Neuronal stem cell (in vitro differentiated cells): ENCODE measurements at regions not wholly inside any gene's neighbourhood (a gene's known extent, or its start where the extent isn't known, plus 50 kb on each side); places are given as distances from the start of the nearest gene placed in this dataset.
A peak's percentile ranks its signal among the peaks of the same experiment; 100 is the strongest.

Source experiments
- DNase-seq: peaks from one replicate; pipeline ENCODE4 v3.0.0-alpha.2; 2013; ENCODE audit warnings: low spot score
- H2AFZ ChIP-seq: one replicate; pipeline ENCODE4 v1.6.1; 2013; ENCODE audit warnings: mild to moderate bottlenecking, low read length, inconsistent platforms
- H2AK5ac ChIP-seq: 2 replicates; pipeline ENCODE4 v1.6.1; 2013; ENCODE audit warnings: low read depth, mild to moderate bottlenecking, inconsistent platforms, low read length, moderate library complexity, mixed read lengths
- H2BK120ac ChIP-seq: 2 replicates; pipeline ENCODE4 v1.6.1; 2013; ENCODE audit warnings: low read depth, mild to moderate bottlenecking, inconsistent platforms, low read length, moderate library complexity, mixed read lengths
- H2BK12ac ChIP-seq: one replicate; pipeline ENCODE4 v1.6.1; 2013; ENCODE audit warnings: low read length, inconsistent platforms
- H2BK15ac ChIP-seq: 2 replicates; pipeline ENCODE4 v1.6.1; 2013; ENCODE audit warnings: mild to moderate bottlenecking, low read length, inconsistent platforms, mixed read lengths
- H2BK5ac ChIP-seq: one replicate; pipeline ENCODE4 v1.6.1; 2013; ENCODE audit warnings: inconsistent platforms, mild to moderate bottlenecking, low read length, moderate library complexity
- H3K14ac ChIP-seq: one replicate; pipeline ENCODE4 v1.6.1; 2013; ENCODE audit warnings: low read length, inconsistent platforms
- H3K18ac ChIP-seq: 2 replicates; pipeline ENCODE4 v1.6.1; 2013; ENCODE audit warnings: low read length, inconsistent platforms
- H3K23ac ChIP-seq: 2 replicates; pipeline ENCODE4 v1.6.1; 2013; ENCODE audit warnings: low read depth, mild to moderate bottlenecking, mixed read lengths, low read length, inconsistent platforms; ENCODE audit not compliant: poor library complexity
- H3K27ac ChIP-seq: replicated peaks from 3 replicates; pipeline ENCODE4 v1.5.1; 2013; ENCODE audit warnings: low read length, inconsistent platforms
- H3K27me3 ChIP-seq, 3 experiments: 2 replicates each; pipeline ENCODE4 v1.6.1; 2013; ENCODE audit warnings: low read length in 3 of 3, mild to moderate bottlenecking in 2 of 3, inconsistent platforms in 1 of 3, low read depth in 1 of 3, mixed read lengths in 1 of 3, moderate library complexity in 1 of 3; ENCODE audit not compliant: control insufficient read depth in 3 of 3, insufficient read depth in 3 of 3
- H3K36me3 ChIP-seq, 2 donors: replicated peaks in 1 of 2; 2 replicates each; pipeline ENCODE4 v1.6.1; 2013; ENCODE audit warnings: low read length in 2 of 2; ENCODE audit not compliant: control insufficient read depth in 2 of 2, insufficient read depth in 2 of 2
- H3K4ac ChIP-seq: 2 replicates; pipeline ENCODE4 v1.6.1; 2013; ENCODE audit warnings: inconsistent platforms, mild to moderate bottlenecking, low read length, moderate library complexity
- H3K4me1 ChIP-seq, 2 donors: 1 replicate in 1 of 2; 2 replicates in 1 of 2; pipeline ENCODE4 v1.6.1; 2013; ENCODE audit warnings: low read length in 2 of 2, low read depth in 1 of 2; ENCODE audit not compliant: control insufficient read depth in 2 of 2, insufficient read depth in 1 of 2
- H3K4me2 ChIP-seq: one replicate; pipeline ENCODE4 v1.6.1; 2013; ENCODE audit warnings: mild to moderate bottlenecking, low read length, inconsistent platforms; ENCODE audit not compliant: insufficient read depth, poor library complexity, severe bottlenecking
- H3K4me3 ChIP-seq, 2 donors: 2 replicates each; pipeline ENCODE4 v1.5.1; 2013; ENCODE audit warnings: low read length in 2 of 2, mild to moderate bottlenecking in 2 of 2, inconsistent platforms in 1 of 2, moderate library complexity in 1 of 2
- H3K79me1 ChIP-seq: one replicate; pipeline ENCODE4 v1.6.1; 2013; ENCODE audit warnings: low read depth, mild to moderate bottlenecking, inconsistent platforms, low read length, moderate library complexity
- H3K9ac ChIP-seq: one replicate; pipeline ENCODE4 v1.6.1; 2013; ENCODE audit warnings: mild to moderate bottlenecking, low read depth, low read length, inconsistent platforms; ENCODE audit not compliant: poor library complexity
- H3K9me3 ChIP-seq, 2 donors: replicated peaks in 1 of 2; 2 replicates each; pipeline versions ENCODE3 to v1.6.1; 2013; ENCODE audit warnings: low read length in 2 of 2, mild to moderate bottlenecking in 2 of 2, inconsistent platforms in 1 of 2, low read depth in 1 of 2, mixed read lengths in 1 of 2, moderate library complexity in 1 of 2; ENCODE audit not compliant: control insufficient read depth in 2 of 2, insufficient read depth in 1 of 2
- H4K8ac ChIP-seq: one replicate; pipeline ENCODE4 v1.6.1; 2013; ENCODE audit warnings: low read depth, mild to moderate bottlenecking, inconsistent platforms, low read length, moderate library complexity
- H4K91ac ChIP-seq: one replicate; pipeline ENCODE4 v1.6.1; 2013; ENCODE audit warnings: low read length, low read depth, mild to moderate bottlenecking, inconsistent platforms; ENCODE audit not compliant: poor library complexity
- WGBS, 2 donors: extraction: QIAGEN DNeasy Blood & Tissue Kit; methylation state at CpG; one replicate each; pipeline ENCODE4 v1.1.7; 2013; ENCODE audit warnings: missing lambda C conversion rate in 2 of 2, mixed read lengths in 1 of 2; ENCODE audit not compliant: insufficient read length in 2 of 2, insufficient replicate concordance in 1 of 2; ENCODE audit errors: extremely low coverage in 2 of 2; 5-methylcytosine and 5-hydroxymethylcytosine counted together

GRCh38 chr2:10183146-10183675 is 60.7 kb downstream of the RRM2 start:
- H3K4ac ChIP-seq, result no peak overlapping the region
- H3K18ac ChIP-seq, result no peak overlapping the region
- peaks cover 0 to 26% of the 10 kb centered on the region in 2 donors for H3K9me3 ChIP-seq
- no peak overlapping the region for H3K14ac ChIP-seq
- H2BK5ac ChIP-seq, result no peak overlapping the region
- no peak overlapping the region for H3K27ac ChIP-seq
- H4K8ac ChIP-seq, result no peak overlapping the region
- no peak for DNase-seq
- no peak overlapping the region for H2BK12ac ChIP-seq
- H2AFZ ChIP-seq, result no peak overlapping the region
- H3K4me3 ChIP-seq, result no peak overlapping the region
- WGBS, 2 donors, result no CpG with 5 or more reads among the region's 7 CpGs
- H2AK5ac ChIP-seq, result no peak overlapping the region
- H4K91ac ChIP-seq, result no peak overlapping the region
- peaks cover 3 to 10% of the 10 kb centered on the region in 2 donors for H3K4me1 ChIP-seq
- no peak overlapping the region for H2BK15ac ChIP-seq
- no peak overlapping the region for H2BK120ac ChIP-seq
- peaks cover 0 to 25% of the 10 kb centered on the region in 2 donors for H3K36me3 ChIP-seq
- no peak overlapping the region for H3K4me2 ChIP-seq
- no peak overlapping the region for H3K23ac ChIP-seq
- H3K79me1 ChIP-seq, result no peaks in the 10 kb centered on the region
- H3K27me3 ChIP-seq, result no peaks in the 10 kb centered on the region
- peak overlapping the region; percentile 30 for H3K9ac ChIP-seq

- H3K79me1 ChIP-seq, result no peaks in the 10 kb centered on the region
- H3K36me3 ChIP-seq, result peaks cover 3 to 22% of the 10 kb centered on the region in 2 donors
- no peak overlapping the region for H3K9ac ChIP-seq
- peaks cover 0 to 16% of the 10 kb centered on the region in 2 donors for H3K9me3 ChIP-seq
- H3K4me3 ChIP-seq, result no peak overlapping the region
- H3K18ac ChIP-seq, result no peak overlapping the region
- H4K8ac ChIP-seq, result no peak overlapping the region
- H3K4me1 ChIP-seq, result peaks cover 3 to 10% of the 10 kb centered on the region in 2 donors
- no peak overlapping the region for H2BK15ac ChIP-seq
- WGBS, 2 donors, result no CpG with 5 or more reads among the region's 6 CpGs
- no peaks in the 10 kb centered on the region for H3K27me3 ChIP-seq
- DNase-seq, result no peak
- no peak overlapping the region for H3K4ac ChIP-seq
- no peak overlapping the region for H3K23ac ChIP-seq
- H2AFZ ChIP-seq, result no peak overlapping the region
- H3K4me2 ChIP-seq, result no peak overlapping the region
- no peak overlapping the region for H2BK12ac ChIP-seq
- no peak overlapping the region for H2BK120ac ChIP-seq
- no peak overlapping the region for H3K14ac ChIP-seq
- H2BK5ac ChIP-seq, result no peak overlapping the region
- no peak overlapping the region for H2AK5ac ChIP-seq
- no peak overlapping the region for H3K27ac ChIP-seq
- no peak overlapping the region for H4K91ac ChIP-seq
Measured at GRCh38 chr2:10184421-10184820, 61.9 kb downstream of the RRM2 start.

GRCh38 chr2:10185046-10185445 is 62.5 kb downstream of the RRM2 start:
- H3K27ac ChIP-seq, result no peak overlapping the region
- H3K36me3 ChIP-seq, result peaks cover 3 to 20% of the 10 kb centered on the region in 2 donors
- H3K4ac ChIP-seq, result no peak overlapping the region
- no peak overlapping the region for H3K4me3 ChIP-seq
- H3K14ac ChIP-seq, result no peak overlapping the region
- no peak for DNase-seq
- peaks cover 3 to 8% of the 10 kb centered on the region in 2 donors for H3K4me1 ChIP-seq
- H2BK120ac ChIP-seq, result no peak overlapping the region
- H3K79me1 ChIP-seq, result peaks cover under 1% of the 10 kb centered on the region
- no peak overlapping the region for H4K91ac ChIP-seq
- peaks cover 0 to 10% of the 10 kb centered on the region in 2 donors for H3K9me3 ChIP-seq
- WGBS, 2 donors, result no CpG with 5 or more reads among the region's 8 CpGs
- no peak overlapping the region for H3K9ac ChIP-seq
- H4K8ac ChIP-seq, result no peak overlapping the region
- H3K18ac ChIP-seq, result no peak overlapping the region
- H2BK12ac ChIP-seq, result no peak overlapping the region
- no peak overlapping the region for H2AK5ac ChIP-seq
- no peak overlapping the region for H2BK5ac ChIP-seq
- no peak overlapping the region for H2AFZ ChIP-seq
- no peaks in the 10 kb centered on the region for H3K27me3 ChIP-seq
- no peak overlapping the region for H2BK15ac ChIP-seq
- no peak overlapping the region for H3K23ac ChIP-seq
- no peak overlapping the region for H3K4me2 ChIP-seq

- H2BK15ac ChIP-seq, result no peak overlapping the region
- H3K79me1 ChIP-seq, result peaks cover 5% of the 10 kb centered on the region
- H3K23ac ChIP-seq, result no peak overlapping the region
- peaks cover 3% of the 10 kb centered on the region in 2 donors for H3K4me1 ChIP-seq
- no peak for DNase-seq
- H2BK120ac ChIP-seq, result no peak overlapping the region
- no peak overlapping the region for H2BK12ac ChIP-seq
- no peak overlapping the region for H4K8ac ChIP-seq
- no peak overlapping the region for H2AFZ ChIP-seq
- no peak overlapping the region for H3K27ac ChIP-seq
- H3K27me3 ChIP-seq, result no peaks in the 10 kb centered on the region
- no peak overlapping the region for H3K18ac ChIP-seq
- no peak overlapping the region for H3K14ac ChIP-seq
- H3K9me3 ChIP-seq, result peaks cover 0 to 5% of the 10 kb centered on the region in 2 donors
- H4K91ac ChIP-seq, result no peak overlapping the region
- H3K4ac ChIP-seq, result no peak overlapping the region
- H3K36me3 ChIP-seq, result peaks cover 3 to 20% of the 10 kb centered on the region in 2 donors
- H3K4me3 ChIP-seq, result no peak overlapping the region
- H2AK5ac ChIP-seq, result no peak overlapping the region
- no peak overlapping the region for H2BK5ac ChIP-seq
- no CpG with 5 or more reads among the region's 4 CpGs for WGBS, 2 donors
- H3K4me2 ChIP-seq, result no peak overlapping the region
- no peak overlapping the region for H3K9ac ChIP-seq
Measured at GRCh38 chr2:10185755-10186154, 63.2 kb downstream of the RRM2 start.
